GM12872 (cell line): ENCODE measurements at regions not wholly inside any gene's neighbourhood (a gene's known extent, or its start where the extent isn't known, plus 50 kb on each side); places are given as distances from the start of the nearest gene placed in this dataset.

Experiments used
- TF ChIP-seq, protein P1 (sequence below): IDR thresholded peaks from 3 replicates; pipeline ENCODE4 v1.5.1; 2011; ENCODE audit warnings: low read depth, mild to moderate bottlenecking, low read length, moderate library complexity; ENCODE audit not compliant: insufficient read depth

- TF ChIP-seq, protein P1, sequence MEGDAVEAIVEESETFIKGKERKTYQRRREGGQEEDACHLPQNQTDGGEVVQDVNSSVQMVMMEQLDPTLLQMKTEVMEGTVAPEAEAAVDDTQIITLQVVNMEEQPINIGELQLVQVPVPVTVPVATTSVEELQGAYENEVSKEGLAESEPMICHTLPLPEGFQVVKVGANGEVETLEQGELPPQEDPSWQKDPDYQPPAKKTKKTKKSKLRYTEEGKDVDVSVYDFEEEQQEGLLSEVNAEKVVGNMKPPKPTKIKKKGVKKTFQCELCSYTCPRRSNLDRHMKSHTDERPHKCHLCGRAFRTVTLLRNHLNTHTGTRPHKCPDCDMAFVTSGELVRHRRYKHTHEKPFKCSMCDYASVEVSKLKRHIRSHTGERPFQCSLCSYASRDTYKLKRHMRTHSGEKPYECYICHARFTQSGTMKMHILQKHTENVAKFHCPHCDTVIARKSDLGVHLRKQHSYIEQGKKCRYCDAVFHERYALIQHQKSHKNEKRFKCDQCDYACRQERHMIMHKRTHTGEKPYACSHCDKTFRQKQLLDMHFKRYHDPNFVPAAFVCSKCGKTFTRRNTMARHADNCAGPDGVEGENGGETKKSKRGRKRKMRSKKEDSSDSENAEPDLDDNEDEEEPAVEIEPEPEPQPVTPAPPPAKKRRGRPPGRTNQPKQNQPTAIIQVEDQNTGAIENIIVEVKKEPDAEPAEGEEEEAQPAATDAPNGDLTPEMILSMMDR, result no peak
Measured at GRCh38 chr10:23517155-23517554, 78.3 kb downstream of the OTUD1 start.

GRCh38 chr10:23521735-23522134 is 82.9 kb downstream of the OTUD1 start:
- TF ChIP-seq, protein P1, result no peak

DNA sequence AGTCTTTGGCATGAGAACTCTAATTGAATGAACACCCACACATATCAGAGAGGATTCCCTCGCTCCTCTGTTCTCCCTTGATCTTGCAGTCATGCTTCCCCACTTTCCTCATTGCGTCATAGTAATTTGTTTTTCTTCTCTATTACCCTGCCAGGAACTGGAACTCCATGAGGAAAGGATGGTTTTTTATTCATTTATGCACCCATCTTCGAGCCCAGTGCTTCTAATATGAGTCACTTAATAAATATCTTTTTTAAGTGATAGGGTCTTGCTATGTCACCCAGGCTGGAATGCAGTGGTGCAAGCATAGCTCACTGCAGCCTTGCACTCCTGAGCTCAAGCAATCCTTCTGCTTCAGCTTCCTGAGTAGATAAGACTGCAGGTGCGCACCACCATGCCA is 83.5 kb downstream of the OTUD1 start:
- TF ChIP-seq, protein P1, result no peak

DNA sequence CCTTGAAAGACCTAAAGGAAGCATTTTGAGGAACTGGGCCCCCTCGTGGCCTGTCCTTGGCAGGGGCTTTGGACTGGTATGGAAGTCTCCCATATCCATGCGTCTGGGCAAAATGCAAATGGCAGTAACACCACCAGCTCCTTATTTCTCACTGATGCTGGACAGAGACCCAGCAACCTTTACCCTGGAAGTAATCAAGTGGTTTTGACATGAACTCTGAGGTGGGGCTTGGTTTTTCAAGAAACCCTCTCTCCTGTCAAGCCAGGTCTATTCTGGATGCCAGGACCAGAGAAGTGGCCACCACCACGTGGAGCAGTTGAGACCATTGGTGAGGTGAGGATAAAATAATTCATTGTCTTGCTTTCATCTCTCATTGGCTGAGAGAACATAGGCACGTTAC is 84.4 kb downstream of the OTUD1 start:
- TF ChIP-seq, protein P1, result 0 out of 3 replicates have a peak, but pooled peaks have one; percentile 19

DNA sequence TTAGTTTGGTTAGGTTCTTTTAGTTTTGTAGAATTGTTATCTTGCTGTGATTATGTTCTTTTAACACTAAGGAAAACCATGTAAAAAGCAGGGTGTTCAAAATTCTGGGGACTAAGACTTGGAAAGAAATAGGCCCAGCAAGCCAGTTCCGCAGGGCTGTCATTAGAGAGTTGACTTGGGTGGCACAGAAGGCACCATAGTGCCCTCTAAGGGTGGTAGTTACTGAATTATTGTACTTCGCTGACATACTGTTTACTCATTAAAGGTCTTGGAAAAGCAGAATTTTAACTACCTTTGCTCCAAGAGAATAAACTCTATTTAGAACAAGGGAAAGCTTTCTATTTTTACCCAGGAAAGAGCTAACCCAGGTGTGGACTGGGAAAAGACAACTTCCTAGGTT is 86.5 kb downstream of the OTUD1 start:
- TF ChIP-seq, protein P1, result peak; percentile 59

- TF ChIP-seq, protein P1, result no peak
Measured at GRCh38 chr10:23528419-23528818, 89.5 kb downstream of the OTUD1 start.

DNA sequence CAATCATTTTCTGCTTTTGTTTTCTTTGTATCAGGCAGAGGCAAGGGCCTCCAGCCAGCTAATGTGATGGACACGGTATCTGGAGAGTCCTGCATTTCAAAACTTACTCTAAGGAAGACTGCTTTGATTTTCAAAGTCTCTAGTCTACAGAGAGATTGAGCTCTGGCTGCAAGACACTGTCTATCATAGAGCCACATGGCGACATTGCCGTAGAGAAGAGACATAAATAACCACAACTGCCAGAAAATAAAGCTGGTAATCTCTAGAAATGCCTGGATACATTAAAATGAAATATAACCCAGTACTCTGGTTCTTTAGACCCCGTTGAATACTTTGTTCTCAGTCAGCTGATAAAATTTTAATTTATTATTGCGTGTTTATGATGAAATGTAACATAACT is 90.8 kb downstream of the OTUD1 start:
- TF ChIP-seq, protein P1, result no peak

GRCh38 chr10:23530079-23530478 is 91.2 kb downstream of the OTUD1 start:
- TF ChIP-seq, protein P1, result 0 out of 3 replicates have a peak, but pooled peaks have one; percentile 5
